ENCODE measurements at regions not wholly inside any gene's neighbourhood (a gene's known extent, or its start where the extent isn't known, plus 50 kb on each side); places are given as distances from the start of the nearest gene placed in this dataset.
A peak's percentile ranks its signal among the peaks of the same experiment; 100 is the strongest.
"Not testable (repeated sequence)": the region's sequence is repeated elsewhere in the genome, so short reads cannot be mapped to it uniquely, and the experiment has no call there.

DNA sequence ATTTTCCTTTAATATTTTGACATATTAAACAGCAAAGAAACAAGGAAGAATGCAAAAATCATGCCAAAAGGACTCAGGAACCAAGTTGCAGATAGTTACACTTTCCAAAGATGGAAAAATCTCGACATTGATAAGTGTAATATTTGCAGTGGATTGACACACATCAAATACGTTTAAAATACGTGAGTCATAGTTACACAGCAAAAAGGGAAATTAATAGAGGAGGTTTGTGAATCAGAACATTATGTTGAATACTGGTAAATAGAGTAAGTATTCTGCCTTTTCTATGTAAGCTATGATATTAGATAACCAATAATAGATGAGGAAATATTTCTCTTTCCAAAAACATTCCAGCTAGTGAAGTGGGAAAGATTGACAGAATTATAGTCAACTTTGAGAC, 1761.3 kb upstream of the IGFBP7 start:
- Histone ChIP-seq H3K4me3 (no peak overlapping the region), H3K4me1 (no peaks in the 10 kb centered on the region), H3K27me3 (no peaks in the 10 kb centered on the region), H3K9me3 (no peaks in the 10 kb centered on the region), H3K36me3 (no peaks in the 10 kb centered on the region), H3K27ac (no peak overlapping the region)
- 84 to 89% methylated on average over 3 of the region's 3 CpGs for WGBS, 2 donors
- ATAC-seq (ENCODE audit: low FRiP score in 2 of 2), result no peak
- no peak for TF ChIP-seq EP300 (IDR thresholded peaks at IDR 0.05)
- TF ChIP-seq POLR2AphosphoS5 (IDR thresholded peaks at IDR 0.05), result no peak
- TF ChIP-seq, protein P1, sequence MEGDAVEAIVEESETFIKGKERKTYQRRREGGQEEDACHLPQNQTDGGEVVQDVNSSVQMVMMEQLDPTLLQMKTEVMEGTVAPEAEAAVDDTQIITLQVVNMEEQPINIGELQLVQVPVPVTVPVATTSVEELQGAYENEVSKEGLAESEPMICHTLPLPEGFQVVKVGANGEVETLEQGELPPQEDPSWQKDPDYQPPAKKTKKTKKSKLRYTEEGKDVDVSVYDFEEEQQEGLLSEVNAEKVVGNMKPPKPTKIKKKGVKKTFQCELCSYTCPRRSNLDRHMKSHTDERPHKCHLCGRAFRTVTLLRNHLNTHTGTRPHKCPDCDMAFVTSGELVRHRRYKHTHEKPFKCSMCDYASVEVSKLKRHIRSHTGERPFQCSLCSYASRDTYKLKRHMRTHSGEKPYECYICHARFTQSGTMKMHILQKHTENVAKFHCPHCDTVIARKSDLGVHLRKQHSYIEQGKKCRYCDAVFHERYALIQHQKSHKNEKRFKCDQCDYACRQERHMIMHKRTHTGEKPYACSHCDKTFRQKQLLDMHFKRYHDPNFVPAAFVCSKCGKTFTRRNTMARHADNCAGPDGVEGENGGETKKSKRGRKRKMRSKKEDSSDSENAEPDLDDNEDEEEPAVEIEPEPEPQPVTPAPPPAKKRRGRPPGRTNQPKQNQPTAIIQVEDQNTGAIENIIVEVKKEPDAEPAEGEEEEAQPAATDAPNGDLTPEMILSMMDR (IDR thresholded peaks at IDR 0.05), result no peak
- TF ChIP-seq POLR2A (IDR thresholded peaks at IDR 0.05), result no peak
- no peak for DNase-seq

DNA sequence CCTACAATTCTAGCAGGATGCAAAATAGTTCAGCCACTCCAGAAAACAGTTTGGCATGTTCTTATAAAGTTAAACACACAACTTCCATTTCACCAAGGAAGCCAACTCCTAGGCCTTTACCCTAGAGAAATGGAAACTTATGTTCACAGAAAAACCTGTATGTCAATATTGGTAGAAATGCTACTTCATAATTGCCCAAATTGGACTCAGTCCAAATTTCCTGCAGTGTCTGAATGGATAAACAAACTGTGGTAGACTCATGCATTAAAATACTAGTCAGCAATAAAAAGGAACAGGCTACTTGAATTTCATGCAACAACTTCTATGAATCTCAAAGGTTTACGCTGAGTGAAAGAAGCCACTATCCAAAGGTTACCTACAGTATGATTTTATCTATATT, 1738.8 kb upstream of the IGFBP7 start:
- TF ChIP-seq, protein P1 (IDR thresholded peaks at IDR 0.05), result no peak
- no peak for TF ChIP-seq POLR2AphosphoS5 (IDR thresholded peaks at IDR 0.05)
- TF ChIP-seq POLR2A (IDR thresholded peaks at IDR 0.05), result no peak
- TF ChIP-seq EP300 (IDR thresholded peaks at IDR 0.05), result no peak
- Histone ChIP-seq H3K27me3 (no peaks in the 10 kb centered on the region), H3K9me3 (no peaks in the 10 kb centered on the region), H3K36me3 (no peaks in the 10 kb centered on the region), H3K4me1 (no peaks in the 10 kb centered on the region), H3K27ac (no peak overlapping the region), H3K4me3 (no peak overlapping the region)
- ATAC-seq (ENCODE audit: low FRiP score in 2 of 2) (no peak), DNase-seq (no peak)
- 92 to 93% methylated on average over 1 of the region's 1 CpG for WGBS, 2 donors

DNA sequence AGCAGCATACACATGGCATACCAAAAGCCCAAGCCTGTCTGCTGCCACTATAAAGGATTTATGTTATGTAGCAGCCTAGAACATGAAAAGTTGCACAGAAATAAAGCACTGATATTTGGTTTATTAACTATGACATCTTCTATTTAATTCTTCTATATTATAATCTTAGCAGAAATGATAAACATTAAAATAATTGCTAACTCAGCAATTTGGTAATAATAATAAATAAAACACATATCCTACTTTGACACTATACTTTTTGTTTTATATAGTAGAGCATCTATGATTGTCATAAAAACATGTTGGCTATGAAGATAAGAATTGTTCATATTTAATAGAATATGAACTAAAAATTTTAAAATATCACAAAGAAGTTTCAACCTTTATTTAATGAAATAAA, 1733.3 kb upstream of the IGFBP7 start:
- ATAC-seq (ENCODE audit: low FRiP score in 2 of 2) (no peak), DNase-seq (no peak)
- no peaks in the 10 kb centered on the region for H3K4me1 ChIP-seq
- peaks cover 0 to 6% (median 0%) of the 10 kb centered on the region in 4 donors for H3K9me3 ChIP-seq
- TF ChIP-seq POLR2AphosphoS5 (IDR thresholded peaks at IDR 0.05) (no peak), EP300 (IDR thresholded peaks at IDR 0.05) (no peak), POLR2A (IDR thresholded peaks at IDR 0.05) (no peak)
- TF ChIP-seq, protein P1 (IDR thresholded peaks at IDR 0.05), result no peak
- no peaks in the 10 kb centered on the region for H3K36me3 ChIP-seq
- H3K27ac ChIP-seq, result no peak overlapping the region
- no peaks in the 10 kb centered on the region for H3K27me3 ChIP-seq
- H3K4me3 ChIP-seq, result no peak overlapping the region

DNA sequence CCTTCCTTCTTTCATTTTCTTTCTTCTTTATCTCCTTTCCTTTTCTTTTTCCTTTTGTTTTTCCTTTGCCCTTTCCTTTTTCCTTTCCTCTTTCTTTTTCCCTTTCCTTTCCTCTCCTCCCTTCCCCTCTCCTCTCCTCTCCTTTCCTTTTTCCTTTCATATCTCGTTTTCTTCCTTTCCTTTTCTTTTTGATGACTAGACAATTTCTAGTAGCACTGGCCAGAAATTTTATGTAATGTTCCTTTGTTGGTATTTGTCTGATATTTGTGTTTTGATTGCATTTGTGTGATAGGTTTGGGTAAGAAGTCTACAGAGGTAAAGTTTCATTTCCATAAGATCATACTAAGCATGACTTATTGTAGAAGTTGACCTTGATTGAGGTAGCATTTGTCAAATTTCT, 1722.9 kb upstream of the IGFBP7 start:
- Histone ChIP-seq H3K9me3 (no peaks in the 10 kb centered on the region), H3K36me3 (no peaks in the 10 kb centered on the region), H3K4me1 (no peaks in the 10 kb centered on the region), H3K4me3 (no peak overlapping the region), H3K27me3 (no peaks in the 10 kb centered on the region), H3K27ac (no peak overlapping the region)
- DNase-seq (no peak), ATAC-seq (ENCODE audit: low FRiP score in 2 of 2) (no peak)
- WGBS, 2 donors, result 69 to 74% methylated on average over 1 of the region's 1 CpG
- TF ChIP-seq POLR2A (IDR thresholded peaks at IDR 0.05) (no peak), EP300 (IDR thresholded peaks at IDR 0.05) (no peak), POLR2AphosphoS5 (IDR thresholded peaks at IDR 0.05) (no peak)
- TF ChIP-seq, protein P1 (IDR thresholded peaks at IDR 0.05), result no peak

DNA sequence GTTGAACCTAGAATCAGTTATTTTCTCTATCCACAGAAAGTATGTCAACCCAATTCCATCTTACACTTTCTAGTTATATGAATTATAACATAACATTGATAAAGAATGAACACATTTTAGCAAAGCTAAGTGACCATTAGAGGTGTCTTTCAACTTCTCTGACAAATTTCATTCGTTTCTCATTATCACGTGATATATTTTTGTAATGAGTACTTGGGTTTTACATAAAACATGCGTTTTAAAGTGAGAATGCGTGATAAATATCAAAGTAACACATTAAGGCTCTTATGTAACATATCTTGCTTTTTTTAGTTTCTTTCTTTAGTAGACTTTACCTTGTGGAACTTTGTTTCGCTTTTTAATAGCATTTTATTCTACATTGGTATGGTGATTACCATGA, 1715.1 kb upstream of the IGFBP7 start:
- Histone ChIP-seq H3K9me3 (no peaks in the 10 kb centered on the region), H3K27me3 (no peaks in the 10 kb centered on the region), H3K4me1 (no peaks in the 10 kb centered on the region), H3K36me3 (no peaks in the 10 kb centered on the region), H3K4me3 (no peak overlapping the region), H3K27ac (no peak overlapping the region)
- WGBS, 2 donors, result 78 to 89% methylated on average over 5 of the region's 5 CpGs
- TF ChIP-seq POLR2A (IDR thresholded peaks at IDR 0.05) (no peak), POLR2AphosphoS5 (IDR thresholded peaks at IDR 0.05) (no peak), EP300 (IDR thresholded peaks at IDR 0.05) (no peak)
- TF ChIP-seq, protein P1 (IDR thresholded peaks at IDR 0.05), result no peak
- ATAC-seq (ENCODE audit: low FRiP score in 2 of 2), result no peak
- no peak for DNase-seq

GRCh38 chr4:58818560-58818959, 1708.4 kb upstream of the IGFBP7 start:
- H3K9me3 ChIP-seq; H3K4me3 ChIP-seq; H3K27me3 ChIP-seq; H3K4me1 ChIP-seq; ATAC-seq (ENCODE audit: low FRiP score in 2 of 2); H3K36me3 ChIP-seq; H3K27ac ChIP-seq: not testable (repeated sequence)
- DNase-seq, result peak in 1 of 2 donors; percentile 52
- 89 to 95% methylated on average over 14 of the region's 14 CpGs for WGBS, 2 donors
